HEK293T (cell line): ENCODE measurements at regions not wholly inside any gene's neighbourhood (a gene's known extent, or its start where the extent isn't known, plus 50 kb on each side); places are given as distances from the start of the nearest gene placed in this dataset.

Experiments
- CTCF ChIA-PET: fragments of 350-600 bp; formaldehyde crosslinking; extraction: SDS; loops from one replicate; lab custom pipeline; 2021; ENCODE audit warnings: antibody characterized with exemption, inconsistent platforms; lab: Yijun Ruan, JAX
- POLR2A ChIA-PET: fragments of 350-600 bp; formaldehyde crosslinking; extraction: SDS; loops from one replicate; lab custom pipeline; 2020; ENCODE audit warnings: antibody characterized with exemption, inconsistent platforms; lab: Yijun Ruan, JAX
- DNase-seq: peaks from one replicate; pipeline ENCODE4 v3.0.0; 2012; ENCODE audit warnings: mixed read lengths; ENCODE audit errors: extremely low spot score
- ARNT ChIP-seq: fragments of 450-650 bp; IDR thresholded peaks from 2 replicates; pipeline ENCODE4 v1.6.1; 2017; ENCODE audit warnings: mild to moderate bottlenecking
- BHLHE40 ChIP-seq: fragments of 450-650 bp; IDR thresholded peaks from 2 replicates; pipeline ENCODE4 v1.6.1; 2016; ENCODE audit warnings: mild to moderate bottlenecking, moderate library complexity, borderline replicate concordance
- CTBP1 ChIP-seq: fragments of 450-650 bp; IDR thresholded peaks from 2 replicates; pipeline ENCODE4 v1.6.1; 2016; ENCODE audit warnings: borderline replicate concordance
- ELF4 ChIP-seq: fragments of 450-650 bp; IDR thresholded peaks from 2 replicates; pipeline ENCODE4 v1.6.1; 2017; ENCODE audit warnings: antibody characterized with exemption
- FOXA1 ChIP-seq: fragments of 450-650 bp; IDR thresholded peaks from 2 replicates; pipeline ENCODE4 v1.6.1; 2016; ENCODE audit warnings: mild to moderate bottlenecking
- FOXK2 ChIP-seq: fragments of 450-650 bp; IDR thresholded peaks from 2 replicates; pipeline ENCODE4 v1.6.1; 2016; ENCODE audit warnings: mild to moderate bottlenecking
- FOXM1 ChIP-seq: fragments of 450-650 bp; IDR thresholded peaks from 2 replicates; pipeline ENCODE4 v1.6.1; 2017; ENCODE audit warnings: mild to moderate bottlenecking, borderline replicate concordance
- HDGF ChIP-seq: fragments of 450-650 bp; IDR thresholded peaks from 2 replicates; pipeline ENCODE4 v1.6.1; 2017; ENCODE audit warnings: antibody characterized with exemption, borderline replicate concordance
- L3MBTL2 ChIP-seq: fragments of 450-650 bp; conservative IDR thresholded peaks from 2 replicates; pipeline ENCODE4 v1.6.1; 2016; ENCODE audit warnings: mild to moderate bottlenecking
- LEF1 ChIP-seq: fragments of 450-650 bp; IDR thresholded peaks from 2 replicates; pipeline ENCODE4 v1.6.1; 2017; ENCODE audit warnings: mild to moderate bottlenecking, borderline replicate concordance
- NFRKB ChIP-seq: fragments of 450-650 bp; IDR thresholded peaks from 2 replicates; pipeline ENCODE4 v1.6.1; 2016; ENCODE audit warnings: mild to moderate bottlenecking, moderate library complexity
- PKNOX1 ChIP-seq: fragments of 450-650 bp; IDR thresholded peaks from 2 replicates; pipeline ENCODE4 v1.6.1; 2016
- SP1 ChIP-seq: fragments of 450-650 bp; IDR thresholded peaks from 2 replicates; pipeline ENCODE4 v1.6.1; 2017
- SUZ12 ChIP-seq: fragments of 450-650 bp; IDR thresholded peaks from 2 replicates; pipeline ENCODE4 v1.6.1; 2016; ENCODE audit warnings: mild to moderate bottlenecking
- TARDBP ChIP-seq: fragments of 450-650 bp; IDR thresholded peaks from 2 replicates; pipeline ENCODE4 v1.6.1; 2016
- ZNF384 ChIP-seq: fragments of 450-650 bp; IDR thresholded peaks from 2 replicates; pipeline ENCODE4 v1.6.1; 2016

- no peak for DNase-seq
- CTCF ChIA-PET = no interaction called here
- TF ChIP-seq TARDBP (no peak), PKNOX1 (no peak), SP1 (no peak), SUZ12 (no peak), ARNT (no peak), CTBP1 (no peak), L3MBTL2 (no peak), FOXM1 (no peak), FOXA1 (no peak), LEF1 (no peak), HDGF (no peak), ELF4 (no peak), FOXK2 (no peak), ZNF384 (no peak), BHLHE40 (no peak), NFRKB (no peak)
- POLR2A ChIA-PET = no interaction called here
Observed at GRCh38 chr22:48268771-48269552, 1506.5 kb downstream of the TBC1D22A start.

- TF ChIP-seq CTBP1 (no peak), LEF1 (no peak), FOXK2 (no peak), ARNT (no peak), FOXA1 (no peak), ELF4 (no peak), TARDBP (no peak), SUZ12 (no peak), NFRKB (no peak), PKNOX1 (no peak), HDGF (no peak), SP1 (no peak), ZNF384 (no peak), FOXM1 (no peak), L3MBTL2 (no peak), BHLHE40 (no peak)
Observed at GRCh38 chr22:48268293-48268692, 1505.8 kb downstream of the TBC1D22A start.

GRCh38 chr22:48267681-48268080 is 1505.2 kb downstream of the TBC1D22A start:
- no peak for DNase-seq
- POLR2A ChIA-PET = no interaction called here
- CTCF ChIA-PET = no interaction called here
- TF ChIP-seq HDGF = no peak
- TF ChIP-seq SP1 = no peak
- no peak for TF ChIP-seq L3MBTL2
- TF ChIP-seq CTBP1 = no peak
- TF ChIP-seq FOXM1 = no peak
- TF ChIP-seq TARDBP = no peak
- TF ChIP-seq ELF4 = no peak
- no peak for TF ChIP-seq ARNT
- no peak for TF ChIP-seq BHLHE40
- no peak for TF ChIP-seq ZNF384
- TF ChIP-seq NFRKB = no peak
- no peak for TF ChIP-seq PKNOX1
- TF ChIP-seq FOXA1 = no peak
- no peak for TF ChIP-seq LEF1
- TF ChIP-seq FOXK2 = no peak
- no peak for TF ChIP-seq SUZ12

More at GRCh38 chr22:48268293-48268692, 1505.8 kb downstream of the TBC1D22A start:
- no peak for DNase-seq
- POLR2A ChIA-PET = no interaction called here
- CTCF ChIA-PET = no interaction called here

GRCh38 chr22:48265000-48265625 is 1502.7 kb downstream of the TBC1D22A start:
- DNase-seq = no peak
- POLR2A ChIA-PET = no interaction called here
- TF ChIP-seq BHLHE40 = no peak
- no peak for TF ChIP-seq FOXA1
- no peak for TF ChIP-seq HDGF
- no peak for TF ChIP-seq FOXM1
- CTCF ChIA-PET = no interaction called here

GRCh38 chr22:48264586-48264985 is 1502.1 kb downstream of the TBC1D22A start:
- no peak for DNase-seq
- CTCF ChIA-PET = no interaction called here
- POLR2A ChIA-PET = no interaction called here

More at GRCh38 chr22:48264586-48264985, 1502.1 kb downstream of the TBC1D22A start:
- no peak for TF ChIP-seq TARDBP
- no peak for TF ChIP-seq CTBP1
- no peak for TF ChIP-seq PKNOX1
- TF ChIP-seq FOXM1 = no peak
- TF ChIP-seq BHLHE40 = no peak
- no peak for TF ChIP-seq SUZ12
- TF ChIP-seq L3MBTL2 = no peak
- no peak for TF ChIP-seq ELF4
- no peak for TF ChIP-seq ZNF384
- no peak for TF ChIP-seq NFRKB
- no peak for TF ChIP-seq FOXA1
- no peak for TF ChIP-seq ARNT
- no peak for TF ChIP-seq SP1
- TF ChIP-seq LEF1 = no peak
